ENCODE measurements at regions not wholly inside any gene's neighbourhood (a gene's known extent, or its start where the extent isn't known, plus 50 kb on each side); places are given as distances from the start of the nearest gene placed in this dataset.
"Not testable (repeated sequence)": the region's sequence is repeated elsewhere in the genome, so short reads cannot be mapped to it uniquely, and the experiment has no call there.

DNA sequence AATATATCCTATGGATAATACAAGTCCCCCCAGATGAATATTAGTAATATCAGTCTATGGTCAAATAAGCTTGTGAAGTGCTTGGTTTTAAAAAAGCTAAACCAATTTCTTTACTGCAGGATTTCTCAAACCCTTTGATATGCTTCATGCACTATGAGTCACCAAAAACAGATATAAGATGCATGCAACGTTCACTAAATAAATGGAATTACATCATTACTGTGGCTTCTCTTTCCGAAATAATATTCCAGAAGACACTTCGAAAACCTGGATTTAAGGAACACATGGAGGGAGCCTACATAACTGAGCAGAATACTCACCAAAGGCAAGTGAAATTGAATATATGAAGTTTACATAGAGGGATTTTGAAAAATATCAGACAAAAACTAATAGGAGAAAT, 126.3 kb upstream of the ABI3BP start:
- TF ChIP-seq CTCF (IDR thresholded peaks at IDR 0.05; ENCODE audit: low read depth, low read length): no peak
- DNase-seq (ENCODE audit: low read depth in 2 of 2): peak; percentile 68 to 78
- H3K4me3 ChIP-seq (replicated peaks in 1 of 2; ENCODE audit: low read depth in 2 of 2, low read length in 2 of 2): no peak overlapping the region

GRCh38 chr3:101117980-101118379, 124.8 kb upstream of the ABI3BP start:
- no peak overlapping the region for H3K4me3 ChIP-seq (replicated peaks in 1 of 2; ENCODE audit: low read depth in 2 of 2, low read length in 2 of 2)
- peak; percentile 33 to 62 for DNase-seq (ENCODE audit: low read depth in 2 of 2)
- TF ChIP-seq CTCF (IDR thresholded peaks at IDR 0.05; ENCODE audit: low read depth, low read length): no peak

GRCh38 chr3:101117465-101117864, 124.2 kb upstream of the ABI3BP start:
- H3K4me3 ChIP-seq (replicated peaks in 1 of 2; ENCODE audit: low read depth in 2 of 2, low read length in 2 of 2): no peak overlapping the region
- no peak for TF ChIP-seq CTCF (IDR thresholded peaks at IDR 0.05; ENCODE audit: low read depth, low read length)
- no peak for DNase-seq (ENCODE audit: low read depth in 2 of 2)

DNA sequence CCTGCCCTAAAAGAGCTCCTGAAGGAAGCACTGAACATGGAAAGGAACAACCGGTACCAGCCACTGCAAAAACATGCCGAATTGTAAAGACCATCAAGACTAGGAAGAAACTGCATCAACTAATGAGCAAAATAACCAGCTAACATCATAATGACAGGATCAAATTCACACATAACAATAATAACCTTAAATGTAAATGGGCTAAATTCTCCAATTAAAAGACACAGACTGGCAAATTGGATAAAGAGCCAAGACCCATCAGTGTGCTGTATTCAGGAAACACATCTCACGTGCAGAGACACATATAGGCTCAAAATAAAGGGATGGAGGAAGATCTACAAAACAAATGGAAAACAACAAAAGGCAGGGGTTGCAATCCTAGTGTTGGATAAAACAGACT, 117.1 kb upstream of the ABI3BP start:
- not testable (repeated sequence) for DNase-seq (ENCODE audit: low read depth in 2 of 2); H3K4me3 ChIP-seq (replicated peaks in 1 of 2; ENCODE audit: low read depth in 2 of 2, low read length in 2 of 2)

DNA sequence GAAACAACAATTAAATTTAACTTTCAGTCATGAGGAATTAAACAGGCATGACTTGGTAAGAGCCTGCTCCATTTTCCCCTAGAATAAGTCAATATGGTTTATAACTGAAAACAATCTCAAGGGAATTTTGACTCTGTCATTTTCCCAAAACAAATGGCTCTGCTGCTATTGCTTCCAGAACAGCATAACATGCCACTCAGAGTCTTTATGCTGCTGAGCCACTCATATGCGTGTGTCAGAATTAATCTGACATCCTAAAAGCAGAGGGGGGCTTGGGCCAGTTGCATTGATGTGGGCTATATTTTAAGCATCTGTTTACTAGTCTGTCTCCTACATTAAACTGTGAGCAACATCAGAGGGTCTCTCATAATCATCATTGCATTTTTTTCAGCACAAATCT, 111.1 kb upstream of the ABI3BP start:
- H3K4me3 ChIP-seq (replicated peaks in 1 of 2; ENCODE audit: low read depth in 2 of 2, low read length in 2 of 2): no peak overlapping the region
- no peak for TF ChIP-seq CTCF (IDR thresholded peaks at IDR 0.05; ENCODE audit: low read depth, low read length)
- DNase-seq (ENCODE audit: low read depth in 2 of 2): no peak

- no peak for TF ChIP-seq CTCF (IDR thresholded peaks at IDR 0.05; ENCODE audit: low read depth, low read length)
- H3K4me3 ChIP-seq (replicated peaks in 1 of 2; ENCODE audit: low read depth in 2 of 2, low read length in 2 of 2): no peak overlapping the region
- no peak for DNase-seq (ENCODE audit: low read depth in 2 of 2)
Observed at GRCh38 chr3:101102678-101103296, 109.6 kb upstream of the ABI3BP start.

GRCh38 chr3:101100361-101101009, 107.3 kb upstream of the ABI3BP start:
- TF ChIP-seq CTCF (IDR thresholded peaks at IDR 0.05; ENCODE audit: low read depth, low read length): no peak
- no peak for DNase-seq (ENCODE audit: low read depth in 2 of 2)
- no peak overlapping the region for H3K4me3 ChIP-seq (replicated peaks in 1 of 2; ENCODE audit: low read depth in 2 of 2, low read length in 2 of 2)

Data from cardiac fibroblast (primary cell).